K562 (cell line): ENCODE measurements at regions not wholly inside any gene's neighbourhood (a gene's known extent, or its start where the extent isn't known, plus 50 kb on each side); places are given as distances from the start of the nearest gene placed in this dataset.

Experiments
- ATAC-seq: fragments of 200-7000 bp; cut with Tn5 transposase; 3 replicates; pipeline ENCODE4 v1.9.1; 2020; ENCODE audit warnings: moderate library complexity
- BruUV-seq: library from RNA; stranded (reverse); fragments of 400-500 nt; replicated peaks from 2 replicates; lab custom pipeline; 2021; lab: Mats Ljungman, UMichigan
- CTCF ChIA-PET: fragments of 300-600 bp; formaldehyde crosslinking; extraction: SDS; loops from one replicate; lab custom pipeline; 2021; ENCODE audit warnings: low intra/inter-chr PET ratio; lab: Yijun Ruan, JAX
- POLR2A ChIA-PET: fragments of 300-600, 350-650 bp; sonication (Branson Sonifier 250); formaldehyde crosslinking; extraction: SDS; loops from one replicate; lab custom pipeline; 2021; ENCODE audit warnings: antibody characterized with exemption, inconsistent platforms; lab: Yijun Ruan, JAX
- DNase-seq, 4 experiments: peaks; one replicate each; pipeline versions ENCODE4 v3.0.0 to v3.0.0-alpha.2; 2011 to 2018; ENCODE audit warnings: low spot score in 3 of 4, mixed read lengths in 3 of 4; ENCODE audit errors: extremely low read depth in 1 of 4
- FAIRE-seq: peaks from 2 replicates; lab custom pipeline; 2011; peaks lifted over from hg19 to GRCh38; lab: Jason Lieb, UNC
- H2AFZ ChIP-seq: 2 replicates; pipeline ENCODE4 v1.6.0; 2011; ENCODE audit warnings: low read depth, low read length, control low read depth, inconsistent platforms
- H3K27ac ChIP-seq: fragments of 200-600 bp; 3 replicates; pipeline ENCODE4 v1.8.0; 2011; ENCODE audit warnings: low read depth, mild to moderate bottlenecking, control low read depth, inconsistent platforms, low read length, moderate library complexity, mixed read lengths; ENCODE audit errors: extremely low read depth
- H3K27me3 ChIP-seq, 2 experiments: fragments of 300-600 bp in 1 of 2; 2 replicates in 1 of 2; 3 replicates in 1 of 2; pipeline versions ENCODE4 v1.6.0 to v1.8.0; 2011; ENCODE audit warnings: inconsistent platforms in 2 of 2, low read length in 2 of 2, mild to moderate bottlenecking in 1 of 2, mixed read lengths in 1 of 2, moderate library complexity in 1 of 2; ENCODE audit not compliant: control insufficient read depth in 2 of 2, insufficient read depth in 2 of 2
- H3K36me3 ChIP-seq: fragments of 300-600 bp; 3 replicates; pipeline ENCODE4 v1.8.0; 2011; ENCODE audit warnings: mild to moderate bottlenecking, low read length, inconsistent platforms; ENCODE audit not compliant: control insufficient read depth, insufficient read depth
- H3K4me1 ChIP-seq, 2 experiments: fragments of 200-600 bp in 1 of 2; replicated peaks in 1 of 2; 2 replicates in 1 of 2; 3 replicates in 1 of 2; pipeline versions ENCODE4 v1.5.1 to v1.8.0; 2011; ENCODE audit warnings: inconsistent platforms in 2 of 2, low read length in 2 of 2, mild to moderate bottlenecking in 1 of 2, mixed read lengths in 1 of 2, moderate library complexity in 1 of 2; ENCODE audit not compliant: control insufficient read depth in 2 of 2, insufficient read depth in 2 of 2
- H3K4me2 ChIP-seq: 2 replicates; pipeline ENCODE4 v1.6.1; 2011; ENCODE audit warnings: low read length, control low read depth, inconsistent platforms, mixed read lengths; ENCODE audit not compliant: insufficient read depth
- H3K4me3 ChIP-seq: fragments of 200-600 bp; sonication (generic), shearing (Covaris generic); 2 replicates; pipeline ENCODE4 v1.5.1; 2016; ENCODE audit warnings: control low read depth, inconsistent platforms
- H3K79me2 ChIP-seq: fragments of 200-600 bp; 3 replicates; pipeline ENCODE4 v1.8.0; 2011; ENCODE audit warnings: low read length, inconsistent platforms; ENCODE audit not compliant: control insufficient read depth, insufficient read depth
- H3K9ac ChIP-seq, 2 experiments: 2 replicates each; pipeline versions ENCODE4 v1.6.0 to v1.6.1; 2011; ENCODE audit warnings: low read depth in 2 of 2, low read length in 2 of 2, control low read depth in 1 of 2, inconsistent platforms in 1 of 2, mild to moderate bottlenecking in 1 of 2, mixed read lengths in 1 of 2; ENCODE audit not compliant: insufficient read depth in 1 of 2
- H3K9me1 ChIP-seq: one replicate; pipeline ENCODE4 v1.6.0; 2011; ENCODE audit warnings: inconsistent platforms, mild to moderate bottlenecking, low read length, moderate library complexity; ENCODE audit not compliant: control insufficient read depth, insufficient read depth
- H3K9me3 ChIP-seq: replicated peaks from 2 replicates; pipeline ENCODE4 v1.5.1; 2011; ENCODE audit warnings: low read depth, low read length, inconsistent platforms; ENCODE audit not compliant: control insufficient read depth, insufficient read depth
- H4K20me1 ChIP-seq: replicated peaks from 2 replicates; pipeline ENCODE4 v1.6.1; 2011; ENCODE audit warnings: low read length, inconsistent platforms, mixed read lengths; ENCODE audit not compliant: control insufficient read depth, insufficient read depth
- ARID1B ChIP-seq: fragments of 450-650 bp; IDR thresholded peaks from 2 replicates; pipeline ENCODE4 v1.6.1; 2016; ENCODE audit warnings: antibody characterized with exemption, mild to moderate bottlenecking, inconsistent platforms
- ARID3B ChIP-seq: fragments of 250-450 bp; sonication (Bioruptor Pico); IDR thresholded peaks from 2 replicates; pipeline ENCODE4 v1.4.0; 2020; ENCODE audit warnings: borderline replicate concordance
- BCL6 ChIP-seq: fragments of 250-450 bp; sonication (Bioruptor Pico); IDR thresholded peaks from 2 replicates; pipeline ENCODE4 v1.4.0; 2020
- CBX1 ChIP-seq: sonication (generic); IDR thresholded peaks from 2 replicates; pipeline ENCODE4 v1.6.1; 2016; ENCODE audit warnings: antibody characterized with exemption, low read depth, mild to moderate bottlenecking
- FIP1L1 ChIP-seq: fragments of 200-400 bp; formaldehyde crosslinking; IDR thresholded peaks from 2 replicates; pipeline ENCODE4 v1.6.1; 2018; ENCODE audit warnings: mild to moderate bottlenecking, low read depth, low read length; ENCODE audit not compliant: poor library complexity, severe bottlenecking
- PKNOX1 ChIP-seq: fragments of 450-650 bp; IDR thresholded peaks from 2 replicates; pipeline ENCODE4 v1.6.1; 2016
- SIX5 ChIP-seq, 2 experiments: IDR thresholded peaks; 2 replicates each; pipeline ENCODE4 v1.6.1; 2011; ENCODE audit warnings: low read length in 2 of 2, borderline replicate concordance in 1 of 2, low read depth in 1 of 2, mild to moderate bottlenecking in 1 of 2, moderate library complexity in 1 of 2; ENCODE audit not compliant: insufficient read depth in 1 of 2
- SLC30A9 ChIP-seq: fragments of 250-450 bp; sonication (Bioruptor Pico); IDR thresholded peaks from 2 replicates; pipeline ENCODE4 v1.8.0; 2022; ENCODE audit warnings: mild to moderate bottlenecking, moderate library complexity
- SRSF1 ChIP-seq: fragments of 200-400 bp; formaldehyde crosslinking; IDR thresholded peaks from 2 replicates; pipeline ENCODE4 v1.6.1; 2017; ENCODE audit warnings: mild to moderate bottlenecking, low read depth, low read length, moderate library complexity
- TBL1XR1 ChIP-seq, 2 experiments: IDR thresholded peaks; 2 replicates each; pipeline ENCODE4 v1.6.1; 2012; ENCODE audit warnings: improper control_type of control experiment in 2 of 2, low read length in 2 of 2, mild to moderate bottlenecking in 1 of 2
- WGBS: fragments of 100-300 bp; shearing (Covaris generic); methylation state at CpG from one replicate; pipeline ENCODE4 v1.1.6; 2016; ENCODE audit warnings: low coverage, mixed read lengths; ENCODE audit not compliant: insufficient coverage; ENCODE audit errors: missing lambda C conversion rate; 5-methylcytosine and 5-hydroxymethylcytosine counted together
- in situ Hi-C: fragments of 300-500 bp; cut with MboI; formaldehyde crosslinking; loops from 4 replicates; pipeline ENCODE4 v1.15.0; 2018; ENCODE audit warnings: inconsistent platforms, mixed read lengths
- intact Hi-C: fragments of 100-400 bp; cut with micrococcal nuclease; formaldehyde crosslinking; loops from 2 replicates; pipeline ENCODE4 v1.14.2; 2022
- TF ChIP-seq, protein P1 (sequence below): IDR thresholded peaks from 2 replicates; pipeline ENCODE4 v1.6.1; 2011; ENCODE audit not compliant: insufficient read length; ENCODE audit errors: extremely low read depth
- TF ChIP-seq, protein P2 (sequence below): sonication (generic); formaldehyde crosslinking; IDR thresholded peaks from 2 replicates; pipeline ENCODE4 v1.5.0; 2020; ENCODE audit warnings: missing genetic modification reagents
- TF ChIP-seq, protein P3 (sequence below): fragments of 450-650 bp; IDR thresholded peaks from 2 replicates; pipeline ENCODE4 v1.6.1; 2016; ENCODE audit warnings: low read depth, mild to moderate bottlenecking, moderate library complexity

GRCh38 chr18:26722565-26722931, 143.0 kb downstream of the AQP4 start:
- BruUV-seq: no TSS peak

More at GRCh38 chr18:26722565-26722931, 143.0 kb downstream of the AQP4 start:
- Histone ChIP-seq H3K9me1 (no peaks in the 10 kb centered on the region), H3K36me3 (no peaks in the 10 kb centered on the region), H3K27me3 (no peaks in the 10 kb centered on the region), H3K9ac (no peak overlapping the region), H2AFZ (no peak overlapping the region), H3K4me3 (no peak overlapping the region), H3K9me3 (no peaks in the 10 kb centered on the region), H4K20me1 (no peaks in the 10 kb centered on the region), H3K4me1 (no peaks in the 10 kb centered on the region), H3K27ac (no peak overlapping the region), H3K4me2 (no peak overlapping the region), H3K79me2 (no peaks in the 10 kb centered on the region)
- no peak for FAIRE-seq
- intact Hi-C loops (no loop called here), in situ Hi-C loops (no loop called here)
- POLR2A ChIA-PET: no interaction called here
- TF ChIP-seq, protein P1, sequence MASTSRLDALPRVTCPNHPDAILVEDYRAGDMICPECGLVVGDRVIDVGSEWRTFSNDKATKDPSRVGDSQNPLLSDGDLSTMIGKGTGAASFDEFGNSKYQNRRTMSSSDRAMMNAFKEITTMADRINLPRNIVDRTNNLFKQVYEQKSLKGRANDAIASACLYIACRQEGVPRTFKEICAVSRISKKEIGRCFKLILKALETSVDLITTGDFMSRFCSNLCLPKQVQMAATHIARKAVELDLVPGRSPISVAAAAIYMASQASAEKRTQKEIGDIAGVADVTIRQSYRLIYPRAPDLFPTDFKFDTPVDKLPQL: no peak
- TF ChIP-seq TBL1XR1 (IDR thresholded peaks at IDR 0.05; ENCODE audit: low read length in 2 of 2) (no peak), FIP1L1 (no peak), CBX1 (no peak), SIX5 (IDR thresholded peaks at IDR 0.05; ENCODE audit: borderline replicate concordance in 1 of 2, insufficient read depth in 1 of 2, low read depth in 1 of 2, low read length in 2 of 2) (no peak), SRSF1 (no peak), BCL6 (CRISPR knock-in tag) (no peak), ARID1B (no peak), PKNOX1 (no peak), ARID3B (CRISPR knock-in tag) (no peak), SLC30A9 (no peak)
- TF ChIP-seq, protein P2, sequence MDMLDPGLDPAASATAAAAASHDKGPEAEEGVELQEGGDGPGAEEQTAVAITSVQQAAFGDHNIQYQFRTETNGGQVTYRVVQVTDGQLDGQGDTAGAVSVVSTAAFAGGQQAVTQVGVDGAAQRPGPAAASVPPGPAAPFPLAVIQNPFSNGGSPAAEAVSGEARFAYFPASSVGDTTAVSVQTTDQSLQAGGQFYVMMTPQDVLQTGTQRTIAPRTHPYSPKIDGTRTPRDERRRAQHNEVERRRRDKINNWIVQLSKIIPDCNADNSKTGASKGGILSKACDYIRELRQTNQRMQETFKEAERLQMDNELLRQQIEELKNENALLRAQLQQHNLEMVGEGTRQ (CRISPR knock-in tag): no peak
- TF ChIP-seq, protein P3, sequence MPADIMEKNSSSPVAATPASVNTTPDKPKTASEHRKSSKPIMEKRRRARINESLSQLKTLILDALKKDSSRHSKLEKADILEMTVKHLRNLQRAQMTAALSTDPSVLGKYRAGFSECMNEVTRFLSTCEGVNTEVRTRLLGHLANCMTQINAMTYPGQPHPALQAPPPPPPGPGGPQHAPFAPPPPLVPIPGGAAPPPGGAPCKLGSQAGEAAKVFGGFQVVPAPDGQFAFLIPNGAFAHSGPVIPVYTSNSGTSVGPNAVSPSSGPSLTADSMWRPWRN: no peak
- CTCF ChIA-PET: no interaction called here
- 0% methylated on average over 2 of the region's 2 CpGs for WGBS
- no peak for DNase-seq
- ATAC-seq: no peak
